ENCODE measurements at regions not wholly inside any gene's neighbourhood (a gene's known extent, or its start where the extent isn't known, plus 50 kb on each side); places are given as distances from the start of the nearest gene placed in this dataset.
A peak's percentile ranks its signal among the peaks of the same experiment; 100 is the strongest.

DNA sequence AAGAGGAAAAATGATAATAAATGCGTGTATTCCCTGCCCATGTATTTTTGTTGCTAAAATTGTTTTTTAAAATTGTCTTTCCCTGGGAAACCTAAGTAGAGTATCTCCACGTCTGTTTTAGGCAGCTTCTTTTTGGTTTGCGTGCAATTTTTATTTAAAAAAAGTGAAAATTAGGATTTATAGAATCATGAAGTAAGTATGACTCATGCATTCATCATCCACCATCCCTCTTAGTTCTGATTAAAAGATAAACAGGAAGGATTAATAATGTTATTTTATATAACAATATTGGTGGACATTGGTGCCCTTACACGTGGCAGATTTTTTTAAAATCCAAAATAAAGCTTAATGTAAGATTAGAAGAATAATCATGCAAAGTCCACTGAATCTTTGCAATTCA, 358.7 kb downstream of the MED10 start:
- FAIRE-seq (no peak), DNase-seq (ENCODE audit: low read depth, low spot score) (no peak)
- BruUV-seq (replicated peaks): no TSS peak
- Histone ChIP-seq H3K4me3 (replicated peaks in 1 of 3; ENCODE audit: insufficient read depth in 1 of 3, low read depth in 1 of 3, low read length in 3 of 3) (no peak overlapping the region), H3K9me1 (replicated peaks; ENCODE audit: control insufficient read depth, extremely low read depth, insufficient read depth, low read length) (no peaks in the 10 kb centered on the region), H3K36me3 (ENCODE audit: control insufficient read depth in 2 of 2, extremely low read depth in 1 of 2, insufficient read depth in 2 of 2, low read length in 2 of 2) (no peaks in the 10 kb centered on the region), H2AFZ (ENCODE audit: low read depth, low read length) (no peak overlapping the region), H3K4me1 (ENCODE audit: control insufficient read depth, extremely low read depth, insufficient read depth, low read length) (no peaks in the 10 kb centered on the region), H3K9ac (replicated peaks; ENCODE audit: extremely low read depth, insufficient read depth, low read length) (no peak overlapping the region), H3K27me3 (ENCODE audit: control insufficient read depth in 2 of 2, insufficient read depth in 2 of 2, low read length in 2 of 2) (no peaks in the 10 kb centered on the region), H3K79me2 (ENCODE audit: control insufficient read depth, insufficient read depth, low read length) (no peaks in the 10 kb centered on the region), H3K27ac (ENCODE audit: insufficient read depth, low read depth, low read length) (no peak overlapping the region), H3K4me2 (ENCODE audit: insufficient read depth, low read length) (no peak overlapping the region), H3K9me3 (replicated peaks; ENCODE audit: control insufficient read depth, insufficient read depth, low read length) (peaks cover 3% of the 10 kb centered on the region), H4K20me1 (replicated peaks; ENCODE audit: control insufficient read depth, extremely low read depth, insufficient read depth, low read length) (no peaks in the 10 kb centered on the region)
- dilution Hi-C loops (cut with MboI; ENCODE audit: extremely low pct_ligation_motif_present, low sequenced_read_pairs) (no loop called here), intact Hi-C loops (cut with micrococcal nuclease) (no loop called here)
- ChIA-PET CTCF (no interaction called here), POLR2A (no interaction called here)
- TF ChIP-seq POLR2AphosphoS5 (IDR thresholded peaks at IDR 0.05; ENCODE audit: insufficient read depth, low read depth, low read length) (no peak), EZH2 (IDR thresholded peaks at IDR 0.05; ENCODE audit: borderline replicate concordance, low read depth, low read length, severe bottlenecking) (no peak), JUN (IDR thresholded peaks at IDR 0.05; ENCODE audit: borderline replicate concordance, insufficient read depth, insufficient read length, low read depth) (peak; percentile 8), POLR2A (IDR thresholded peaks at IDR 0.05; ENCODE audit: low read depth, low read length) (no peak), MYC (IDR thresholded peaks at IDR 0.05; ENCODE audit: low read depth, low read length) (no peak)

DNA sequence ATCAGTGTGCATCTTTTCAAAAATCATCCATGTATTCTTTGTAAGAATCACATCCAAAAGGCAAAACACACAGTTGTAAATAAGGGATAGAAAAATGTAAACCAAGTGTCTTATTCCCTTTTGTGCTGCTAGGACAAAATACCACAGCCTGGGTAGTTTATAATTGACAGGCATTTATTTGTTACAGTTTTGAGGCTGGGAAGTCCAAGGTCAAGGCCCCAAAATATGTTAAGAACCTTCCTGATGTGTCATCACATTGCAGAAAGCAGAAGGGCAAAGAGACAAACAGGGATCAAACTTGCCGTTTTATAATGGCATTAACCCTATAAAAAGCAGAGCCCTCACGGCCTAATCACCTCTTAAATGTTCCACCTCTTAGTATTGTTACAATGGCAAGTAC, 364.8 kb downstream of the MED10 start:
- no peaks in the 10 kb centered on the region for H3K36me3 ChIP-seq (ENCODE audit: control insufficient read depth in 2 of 2, extremely low read depth in 1 of 2, insufficient read depth in 2 of 2, low read length in 2 of 2)
- ChIA-PET CTCF (no interaction called here), POLR2A (no interaction called here)
- H3K79me2 ChIP-seq (ENCODE audit: control insufficient read depth, insufficient read depth, low read length): no peaks in the 10 kb centered on the region
- no peaks in the 10 kb centered on the region for H3K4me1 ChIP-seq (ENCODE audit: control insufficient read depth, extremely low read depth, insufficient read depth, low read length)
- H3K9me3 ChIP-seq (replicated peaks; ENCODE audit: control insufficient read depth, insufficient read depth, low read length): no peaks in the 10 kb centered on the region
- intact Hi-C loops (cut with micrococcal nuclease): no loop called here
- H3K4me2 ChIP-seq (ENCODE audit: insufficient read depth, low read length): no peak overlapping the region
- H3K9ac ChIP-seq (replicated peaks; ENCODE audit: extremely low read depth, insufficient read depth, low read length): no peak overlapping the region
- H3K27ac ChIP-seq (ENCODE audit: insufficient read depth, low read depth, low read length): no peak overlapping the region
- H4K20me1 ChIP-seq (replicated peaks; ENCODE audit: control insufficient read depth, extremely low read depth, insufficient read depth, low read length): no peaks in the 10 kb centered on the region
- TF ChIP-seq POLR2AphosphoS5 (IDR thresholded peaks at IDR 0.05; ENCODE audit: insufficient read depth, low read depth, low read length) (no peak), MYC (IDR thresholded peaks at IDR 0.05; ENCODE audit: low read depth, low read length) (no peak), GATA2 (IDR thresholded peaks at IDR 0.05; ENCODE audit: insufficient read depth, insufficient read length, low read depth, low read length) (no peak), EZH2 (IDR thresholded peaks at IDR 0.05; ENCODE audit: borderline replicate concordance, low read depth, low read length, severe bottlenecking) (no peak), JUN (IDR thresholded peaks at IDR 0.05; ENCODE audit: borderline replicate concordance, insufficient read depth, insufficient read length, low read depth) (no peak), POLR2A (IDR thresholded peaks at IDR 0.05; ENCODE audit: low read depth, low read length) (no peak), FOS (IDR thresholded peaks at IDR 0.05; ENCODE audit: borderline replicate concordance, insufficient read depth, low read length) (no peak)
- TF ChIP-seq, protein P1, sequence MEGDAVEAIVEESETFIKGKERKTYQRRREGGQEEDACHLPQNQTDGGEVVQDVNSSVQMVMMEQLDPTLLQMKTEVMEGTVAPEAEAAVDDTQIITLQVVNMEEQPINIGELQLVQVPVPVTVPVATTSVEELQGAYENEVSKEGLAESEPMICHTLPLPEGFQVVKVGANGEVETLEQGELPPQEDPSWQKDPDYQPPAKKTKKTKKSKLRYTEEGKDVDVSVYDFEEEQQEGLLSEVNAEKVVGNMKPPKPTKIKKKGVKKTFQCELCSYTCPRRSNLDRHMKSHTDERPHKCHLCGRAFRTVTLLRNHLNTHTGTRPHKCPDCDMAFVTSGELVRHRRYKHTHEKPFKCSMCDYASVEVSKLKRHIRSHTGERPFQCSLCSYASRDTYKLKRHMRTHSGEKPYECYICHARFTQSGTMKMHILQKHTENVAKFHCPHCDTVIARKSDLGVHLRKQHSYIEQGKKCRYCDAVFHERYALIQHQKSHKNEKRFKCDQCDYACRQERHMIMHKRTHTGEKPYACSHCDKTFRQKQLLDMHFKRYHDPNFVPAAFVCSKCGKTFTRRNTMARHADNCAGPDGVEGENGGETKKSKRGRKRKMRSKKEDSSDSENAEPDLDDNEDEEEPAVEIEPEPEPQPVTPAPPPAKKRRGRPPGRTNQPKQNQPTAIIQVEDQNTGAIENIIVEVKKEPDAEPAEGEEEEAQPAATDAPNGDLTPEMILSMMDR (IDR thresholded peaks at IDR 0.05; ENCODE audit: extremely low read depth in 1 of 2, insufficient read depth in 1 of 2, low read depth in 1 of 2, low read length in 2 of 2): no peak
- TF ChIP-seq, protein P2, sequence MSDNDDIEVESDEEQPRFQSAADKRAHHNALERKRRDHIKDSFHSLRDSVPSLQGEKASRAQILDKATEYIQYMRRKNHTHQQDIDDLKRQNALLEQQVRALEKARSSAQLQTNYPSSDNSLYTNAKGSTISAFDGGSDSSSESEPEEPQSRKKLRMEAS (IDR thresholded peaks at IDR 0.05; ENCODE audit: insufficient read depth, insufficient read length): no peak
- H3K27me3 ChIP-seq (ENCODE audit: control insufficient read depth in 2 of 2, insufficient read depth in 2 of 2, low read length in 2 of 2): no peaks in the 10 kb centered on the region
- no peak for FAIRE-seq
- DNase-seq (ENCODE audit: low read depth, low spot score): no peak
- no peak overlapping the region for H3K4me3 ChIP-seq (replicated peaks in 1 of 3; ENCODE audit: insufficient read depth in 1 of 3, low read depth in 1 of 3, low read length in 3 of 3)
- dilution Hi-C loops (cut with MboI; ENCODE audit: extremely low pct_ligation_motif_present, low sequenced_read_pairs): no loop called here
- H3K9me1 ChIP-seq (replicated peaks; ENCODE audit: control insufficient read depth, extremely low read depth, insufficient read depth, low read length): no peaks in the 10 kb centered on the region
- no TSS peak for BruUV-seq (replicated peaks)
- no peak overlapping the region for H2AFZ ChIP-seq (ENCODE audit: low read depth, low read length)
